GM10266 (cell line): ENCODE measurements at regions not wholly inside any gene's neighbourhood (a gene's known extent, or its start where the extent isn't known, plus 50 kb on each side); places are given as distances from the start of the nearest gene placed in this dataset.

Experiments
- DNase-seq: peaks from one replicate; pipeline ENCODE4 v3.0.0; 2012; ENCODE audit errors: extremely low spot score
- TF ChIP-seq, protein P1 (sequence below): IDR thresholded peaks from 2 replicates; pipeline ENCODE4 v1.5.1; 2012; ENCODE audit warnings: mild to moderate bottlenecking, low read depth; ENCODE audit not compliant: control insufficient read depth, insufficient read depth; ENCODE audit errors: missing control alignments

DNA sequence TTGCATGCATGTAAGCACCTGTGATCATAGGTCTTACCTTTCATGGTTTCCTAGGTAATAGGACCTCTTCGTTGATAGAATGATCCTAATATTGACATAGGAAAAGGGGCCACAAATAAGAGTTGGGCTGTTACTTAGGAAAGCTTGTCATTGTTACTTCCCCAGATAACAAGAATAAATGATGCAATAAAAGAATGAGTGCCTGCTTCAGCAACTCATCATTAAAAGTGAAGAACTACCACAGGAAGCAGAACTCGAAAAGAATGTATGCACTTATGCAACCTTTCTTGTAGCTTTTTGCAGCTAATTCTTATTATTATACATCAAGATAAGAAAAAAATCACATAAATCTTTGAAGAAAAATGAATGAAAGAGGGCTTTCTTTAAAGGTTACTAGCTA, 548.6 kb downstream of the LTN1 start:
- TF ChIP-seq, protein P1, sequence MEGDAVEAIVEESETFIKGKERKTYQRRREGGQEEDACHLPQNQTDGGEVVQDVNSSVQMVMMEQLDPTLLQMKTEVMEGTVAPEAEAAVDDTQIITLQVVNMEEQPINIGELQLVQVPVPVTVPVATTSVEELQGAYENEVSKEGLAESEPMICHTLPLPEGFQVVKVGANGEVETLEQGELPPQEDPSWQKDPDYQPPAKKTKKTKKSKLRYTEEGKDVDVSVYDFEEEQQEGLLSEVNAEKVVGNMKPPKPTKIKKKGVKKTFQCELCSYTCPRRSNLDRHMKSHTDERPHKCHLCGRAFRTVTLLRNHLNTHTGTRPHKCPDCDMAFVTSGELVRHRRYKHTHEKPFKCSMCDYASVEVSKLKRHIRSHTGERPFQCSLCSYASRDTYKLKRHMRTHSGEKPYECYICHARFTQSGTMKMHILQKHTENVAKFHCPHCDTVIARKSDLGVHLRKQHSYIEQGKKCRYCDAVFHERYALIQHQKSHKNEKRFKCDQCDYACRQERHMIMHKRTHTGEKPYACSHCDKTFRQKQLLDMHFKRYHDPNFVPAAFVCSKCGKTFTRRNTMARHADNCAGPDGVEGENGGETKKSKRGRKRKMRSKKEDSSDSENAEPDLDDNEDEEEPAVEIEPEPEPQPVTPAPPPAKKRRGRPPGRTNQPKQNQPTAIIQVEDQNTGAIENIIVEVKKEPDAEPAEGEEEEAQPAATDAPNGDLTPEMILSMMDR: no peak
- DNase-seq: no peak

DNA sequence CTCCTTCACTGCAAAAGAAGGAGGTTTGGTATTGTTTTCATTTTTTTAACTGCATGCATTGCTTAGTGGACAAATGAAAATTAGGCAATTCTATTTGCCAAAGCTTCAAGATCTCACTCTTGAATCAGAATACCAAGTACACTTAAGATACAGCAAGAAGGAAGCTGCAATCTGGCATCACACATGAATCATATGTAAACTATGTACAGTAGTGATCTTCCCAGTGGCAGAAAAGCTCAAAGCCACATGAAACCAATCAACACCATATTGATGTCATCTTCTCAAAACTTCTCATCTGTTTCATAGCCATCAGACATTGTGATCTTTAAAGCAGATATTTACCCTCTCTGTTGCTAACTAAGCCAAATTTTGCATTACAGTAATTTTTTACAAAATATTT, 550.1 kb downstream of the LTN1 start:
- DNase-seq: no peak
- TF ChIP-seq, protein P1: no peak

DNA sequence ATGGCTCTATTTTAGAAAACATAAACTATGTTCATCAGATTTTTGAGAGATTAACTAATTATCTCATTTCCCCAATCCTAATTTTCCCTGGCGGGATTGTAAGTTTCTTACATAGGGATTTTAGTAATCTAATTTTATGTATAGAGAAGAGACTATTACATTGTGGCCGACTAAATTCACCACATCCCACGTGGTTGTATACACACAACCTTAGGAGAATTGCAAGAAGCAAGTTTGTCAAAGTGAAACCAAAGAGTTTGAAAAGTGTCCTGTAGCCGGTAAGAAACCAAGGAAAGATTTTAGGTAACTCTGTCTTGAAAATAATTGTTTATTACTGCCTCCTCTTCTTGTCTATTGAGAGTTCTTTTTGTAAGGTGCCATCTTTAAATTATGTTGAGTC, 550.6 kb downstream of the LTN1 start:
- DNase-seq: no peak
- TF ChIP-seq, protein P1: no peak

DNA sequence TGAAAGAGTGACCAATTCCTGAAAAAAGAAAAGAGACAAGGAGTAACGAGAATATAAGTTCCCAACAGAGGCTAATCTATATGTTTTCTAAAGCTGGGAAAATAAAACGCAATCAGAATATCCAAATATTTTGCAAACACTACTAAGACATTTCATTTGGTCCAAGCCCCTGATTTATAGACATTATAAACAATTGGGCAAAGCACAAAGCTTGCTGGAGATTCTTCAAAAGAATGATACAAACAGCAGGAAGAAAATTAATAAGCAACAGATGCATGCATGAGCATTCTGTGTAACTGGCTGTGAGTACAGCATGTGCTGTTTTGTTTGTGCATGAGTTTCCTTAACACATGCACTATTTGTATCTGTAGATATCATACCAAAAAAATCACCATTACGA, 552.9 kb downstream of the LTN1 start:
- DNase-seq: no peak
- TF ChIP-seq, protein P1: no peak

DNA sequence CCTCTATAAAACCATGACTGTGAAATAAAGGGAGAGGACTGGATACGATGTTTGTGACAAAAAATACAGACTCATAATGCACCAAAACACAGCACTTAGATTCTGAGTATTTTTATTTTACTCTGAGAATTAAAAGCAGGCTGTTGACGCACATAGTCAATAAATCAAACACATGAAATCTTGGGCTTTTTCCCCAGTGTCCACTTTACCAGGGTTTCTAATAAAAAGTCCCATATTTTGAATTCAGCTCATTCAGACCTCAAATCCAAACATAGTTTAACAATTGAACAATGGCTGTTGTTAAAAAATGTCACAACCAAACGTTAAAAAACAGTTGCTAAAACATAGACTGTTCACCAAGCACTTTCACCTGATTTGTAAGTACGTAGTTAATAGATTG, 553.4 kb downstream of the LTN1 start:
- TF ChIP-seq, protein P1: no peak
- DNase-seq: no peak

DNA sequence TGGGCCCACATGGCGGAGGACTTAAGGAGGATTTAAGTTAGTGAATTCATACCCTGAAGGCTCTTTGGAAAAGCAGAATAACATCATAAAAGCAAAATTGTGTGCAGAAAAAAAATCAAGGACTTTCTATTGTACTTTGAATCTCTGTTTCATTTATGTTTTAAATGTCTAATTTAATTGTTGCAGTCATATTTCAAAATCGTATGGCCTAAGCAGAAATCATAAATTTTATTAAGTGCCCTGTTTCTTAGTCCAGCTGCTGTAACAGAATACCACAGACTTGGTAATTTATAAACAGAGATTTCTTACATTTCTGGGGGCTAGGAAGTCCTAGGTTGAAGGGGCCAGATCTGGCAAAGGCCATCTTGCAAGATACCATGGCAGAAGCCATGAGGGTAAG, 555.6 kb downstream of the LTN1 start:
- DNase-seq: no peak
- TF ChIP-seq, protein P1: no peak

DNA sequence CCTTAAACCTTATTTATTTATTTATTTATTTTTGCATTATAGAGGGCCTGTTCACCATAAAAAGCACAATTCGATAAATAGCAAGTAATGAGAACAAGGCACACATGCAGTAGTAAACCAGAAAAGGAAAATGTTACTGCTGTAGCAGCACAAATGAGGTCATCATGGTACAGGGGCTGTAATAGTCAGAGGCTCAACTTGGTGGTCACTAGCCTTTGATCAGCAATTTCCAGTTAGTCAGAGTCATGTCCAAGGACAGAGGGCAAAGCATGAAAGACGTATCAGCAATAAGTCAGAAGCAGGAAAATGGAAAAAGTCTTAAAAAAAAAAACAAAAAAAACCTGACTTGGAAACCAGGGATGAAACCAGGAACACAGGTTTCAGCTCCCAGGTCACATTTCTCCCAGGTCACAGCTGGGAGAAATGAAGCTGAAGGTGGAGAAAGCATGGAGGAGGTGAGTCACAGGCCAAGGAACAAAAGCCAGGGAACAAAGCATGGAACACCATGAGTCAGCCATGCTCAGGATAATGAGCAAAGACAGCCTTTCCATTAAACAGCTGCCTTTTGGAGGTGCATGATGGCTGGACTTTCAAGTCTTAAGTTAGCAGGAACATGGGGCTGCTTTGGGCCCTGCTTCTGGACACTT, 556.3 kb downstream of the LTN1 start:
- no peak for DNase-seq
- TF ChIP-seq, protein P1: no peak
